HG02678 (cell line): ENCODE measurements at regions not wholly inside any gene's neighbourhood (a gene's known extent, or its start where the extent isn't known, plus 50 kb on each side); places are given as distances from the start of the nearest gene placed in this dataset.

Source experiments
- ATAC-seq: cut with Tn5 transposase; IDR thresholded peaks from one replicate; pipeline ENCODE4 v1.9.1; 2021; ENCODE audit warnings: mild to moderate bottlenecking, moderate library complexity; ENCODE audit not compliant: unreplicated experiment

DNA sequence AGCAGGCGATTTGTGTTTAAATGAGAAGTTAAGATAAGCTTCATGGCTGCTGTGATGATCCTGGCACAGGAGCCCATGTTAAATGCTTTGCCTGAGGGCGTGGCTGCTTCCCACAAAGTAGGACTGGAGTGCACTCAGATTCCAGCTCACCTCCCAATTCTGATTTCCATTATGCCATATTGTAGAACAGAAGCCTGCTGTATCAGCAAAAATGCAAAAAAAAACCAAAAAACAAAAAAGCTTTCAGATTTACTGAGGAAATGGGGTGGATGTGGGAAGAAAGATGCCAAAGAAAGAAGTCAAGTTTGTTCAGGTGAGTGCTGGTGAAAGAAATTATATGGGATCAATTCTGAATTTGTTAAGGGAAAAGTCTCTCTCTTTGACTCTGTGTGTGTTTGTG is 610.4 kb upstream of the NETO1 start:
- ATAC-seq, result no peak

DNA sequence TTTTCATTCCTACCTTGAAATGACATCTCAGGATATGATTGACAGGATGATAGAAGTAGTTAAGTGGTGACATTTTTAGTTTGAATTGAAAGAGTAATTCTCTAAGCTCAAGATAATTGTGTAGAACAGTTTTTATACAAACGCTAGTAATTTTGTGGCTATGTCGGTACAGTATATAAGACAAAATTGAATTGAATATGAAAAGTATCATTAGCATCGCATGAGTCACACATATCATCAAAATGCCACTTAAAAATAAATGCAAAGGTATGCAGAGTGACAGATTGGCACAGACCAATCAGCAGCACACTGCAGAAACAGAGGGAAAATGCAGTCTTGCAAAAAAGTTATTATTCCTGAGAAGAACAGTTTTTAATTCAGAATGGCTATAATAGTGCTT is 608.2 kb upstream of the NETO1 start:
- no peak for ATAC-seq

DNA sequence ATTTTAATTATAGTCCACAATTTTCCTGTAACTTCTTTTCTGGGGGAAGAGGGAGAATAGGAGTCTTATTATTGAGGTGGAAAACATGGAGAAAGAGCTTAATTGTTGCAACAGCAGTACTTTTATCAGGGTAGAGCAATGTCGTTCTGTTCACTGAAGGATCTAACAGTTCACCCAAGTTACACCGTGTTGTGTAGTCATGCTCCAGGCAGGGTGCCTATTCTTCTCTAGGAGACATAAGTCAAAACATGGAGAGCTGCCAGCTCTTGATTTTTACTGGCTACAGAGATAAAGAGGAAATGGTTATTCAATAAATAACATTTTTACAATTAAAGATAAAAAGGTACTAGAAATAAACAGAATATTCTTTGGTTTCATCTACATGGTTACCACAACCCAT is 594.3 kb upstream of the NETO1 start:
- no peak for ATAC-seq

DNA sequence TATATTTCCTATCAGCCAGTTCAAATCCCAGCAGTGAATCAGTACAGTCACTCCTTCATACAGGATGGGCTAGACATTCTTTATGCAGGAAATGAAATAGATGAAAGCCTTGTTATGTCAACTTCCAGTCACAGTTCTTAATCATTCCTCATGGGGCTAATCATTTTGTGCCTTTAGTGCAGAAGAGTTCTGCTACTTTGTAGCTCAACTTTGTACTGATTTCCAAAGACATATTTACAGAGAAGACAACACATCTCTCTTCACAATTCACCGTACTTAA is 593.9 kb upstream of the NETO1 start:
- ATAC-seq, result no peak

DNA sequence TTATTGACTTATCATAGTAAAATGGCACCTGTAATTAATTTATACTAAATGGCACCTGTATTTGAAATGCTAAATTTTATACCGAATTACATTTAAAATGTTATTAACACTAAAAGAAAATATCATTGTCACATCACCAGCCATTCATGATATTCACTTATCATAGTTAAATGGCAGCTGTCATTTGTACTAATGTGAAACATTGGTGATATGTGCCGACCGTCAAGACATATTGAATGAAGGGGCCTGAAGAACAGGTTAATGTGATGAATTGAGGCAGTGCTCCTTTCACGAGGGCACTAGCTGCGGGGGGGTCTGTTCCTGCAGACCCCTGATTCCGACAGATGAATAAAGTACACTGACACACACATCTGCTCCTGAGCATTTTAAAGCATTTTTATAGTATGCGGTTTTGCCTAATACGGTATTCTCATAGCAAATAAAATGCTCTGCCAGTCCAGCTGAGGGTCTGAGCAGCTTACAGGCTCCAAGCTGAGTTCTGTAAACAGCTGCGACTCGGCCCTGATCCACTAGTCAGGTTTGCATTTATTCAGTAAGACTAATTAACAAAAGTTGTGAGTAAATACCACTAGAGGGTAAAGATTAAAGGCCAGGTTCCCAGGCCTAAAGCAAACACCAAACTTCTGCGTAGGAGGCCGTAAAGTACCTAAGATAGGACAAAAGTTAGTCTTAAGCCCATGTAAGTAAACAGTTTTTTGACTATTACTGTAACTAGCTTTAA is 593.4 kb upstream of the NETO1 start:
- ATAC-seq, result no peak

DNA sequence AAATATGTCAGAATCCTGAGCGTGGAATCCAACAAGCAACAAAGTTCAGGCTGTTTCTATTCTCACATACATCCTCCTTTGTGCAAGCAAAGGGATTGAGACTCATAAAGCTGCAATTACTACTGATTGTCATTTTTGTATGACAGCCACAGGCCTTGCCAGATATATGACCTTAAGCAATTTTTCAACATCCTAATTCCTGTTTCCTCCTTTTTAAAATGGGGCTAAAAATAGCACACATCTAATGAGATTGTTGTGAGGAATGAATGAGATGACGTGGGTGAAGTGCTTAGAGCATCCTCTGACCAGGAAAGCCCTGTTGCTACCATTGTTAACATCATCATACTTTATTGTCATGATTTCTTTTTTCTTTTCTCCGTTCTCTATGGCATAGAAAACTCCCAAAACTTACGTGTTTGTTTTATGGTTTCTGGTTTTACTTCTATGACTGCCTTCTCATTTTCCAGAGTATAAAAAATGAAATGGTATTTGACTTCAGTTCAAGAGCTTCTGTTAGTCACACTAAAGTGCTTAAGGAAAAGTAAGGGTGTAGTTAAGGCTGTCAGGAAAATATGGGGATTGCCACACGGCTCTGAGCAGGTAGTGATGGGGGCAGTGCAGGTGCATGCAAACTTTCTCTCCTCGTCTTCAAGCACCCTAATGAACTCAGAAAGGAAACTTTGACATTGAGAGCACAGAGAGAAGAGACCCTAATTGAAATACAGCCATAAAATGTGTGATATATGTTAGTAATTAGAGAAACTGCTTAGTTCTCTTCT is 590.6 kb upstream of the NETO1 start:
- ATAC-seq, result no peak

DNA sequence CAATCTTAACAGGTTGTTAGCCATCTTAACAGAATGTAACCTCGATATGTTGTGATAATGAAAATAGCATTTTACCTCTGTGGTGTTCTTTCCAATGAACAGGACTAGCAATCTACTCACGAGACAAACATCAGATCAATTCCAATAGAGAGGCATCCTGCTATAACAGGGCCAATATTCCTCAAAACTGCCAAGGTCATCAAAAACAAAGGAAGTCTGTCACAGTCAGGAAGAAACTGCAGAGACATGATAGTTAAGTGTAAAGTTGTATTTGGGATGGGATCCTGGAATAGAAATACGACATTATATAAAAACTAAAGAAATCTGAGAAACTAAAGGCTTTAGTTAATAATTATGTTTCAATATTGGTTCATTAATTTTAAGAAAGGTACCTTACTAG is 588.9 kb upstream of the NETO1 start:
- ATAC-seq, result no peak

DNA sequence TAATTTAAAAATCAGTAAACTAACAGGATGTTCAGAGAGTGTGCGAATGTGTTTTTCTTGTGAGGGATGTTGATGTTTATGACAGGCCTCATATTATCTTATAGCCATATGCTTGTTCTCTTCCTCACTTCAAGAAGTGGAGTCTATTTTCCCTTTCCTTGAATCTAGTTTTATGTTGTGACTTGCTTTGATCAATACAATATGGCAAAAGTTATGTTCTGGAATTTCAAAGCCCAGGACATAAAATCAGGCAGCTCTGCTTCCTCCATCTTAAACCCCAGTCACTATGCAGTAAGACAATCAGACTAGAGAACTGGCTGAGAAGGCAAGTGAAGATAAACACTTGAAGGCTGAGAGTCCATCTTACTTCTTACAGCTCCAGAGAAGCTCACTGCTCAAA is 585.1 kb upstream of the NETO1 start:
- no peak for ATAC-seq

DNA sequence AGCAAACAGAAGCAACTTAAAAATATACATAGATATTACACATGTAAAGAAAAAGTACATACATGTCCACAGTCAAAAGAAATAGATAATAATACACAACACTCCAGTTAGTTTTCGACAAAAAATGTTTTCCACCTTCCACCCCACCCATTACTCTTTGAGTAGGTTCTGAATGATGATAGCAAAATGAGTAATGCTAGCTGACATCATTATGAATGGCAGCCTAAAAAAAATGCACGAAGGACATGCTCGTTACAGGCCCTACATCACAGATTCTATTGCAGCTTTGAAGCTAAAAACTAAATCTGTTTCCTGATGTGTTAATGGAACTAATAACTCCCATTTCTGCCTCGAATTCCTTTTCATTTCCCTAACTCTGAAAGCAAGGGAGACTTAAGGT is 578.7 kb upstream of the NETO1 start:
- ATAC-seq, result no peak

DNA sequence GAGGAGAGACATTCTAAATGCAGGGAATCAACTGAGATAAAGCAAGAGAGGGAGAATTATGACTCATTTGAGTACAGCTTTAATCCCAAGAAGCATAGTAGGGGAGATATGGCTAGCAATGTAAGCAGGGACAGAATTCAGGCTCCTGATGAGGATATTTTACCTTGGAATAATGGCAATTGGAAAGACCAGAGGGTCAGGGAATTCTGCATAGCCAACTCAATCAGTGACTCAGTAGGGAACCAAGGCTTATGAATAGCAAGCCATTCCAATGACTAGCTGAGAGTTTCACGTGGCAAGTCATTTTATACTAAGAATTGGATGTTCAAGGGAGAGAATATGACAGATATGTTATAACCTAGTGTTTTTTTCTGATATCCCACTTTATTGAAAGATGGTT is 563.8 kb upstream of the NETO1 start:
- ATAC-seq, result no peak

DNA sequence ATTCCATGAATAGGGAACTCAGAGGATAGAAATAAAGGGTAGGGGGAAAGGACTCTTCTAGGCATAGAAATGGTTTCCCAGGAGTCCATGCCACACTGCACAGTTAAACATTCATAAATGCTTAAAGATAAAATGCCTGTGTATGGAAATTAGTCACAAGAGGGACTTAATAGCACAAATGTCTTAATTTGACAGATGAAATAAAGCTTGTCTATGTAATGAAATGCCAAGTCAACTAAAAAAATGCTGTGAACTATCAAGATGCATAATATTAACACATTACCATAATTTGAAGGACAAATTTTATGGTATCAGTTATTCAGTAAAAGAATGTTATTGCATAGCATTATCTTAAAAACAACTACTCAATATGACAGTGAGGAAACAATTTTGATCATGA is 553.2 kb upstream of the NETO1 start:
- ATAC-seq, result no peak

DNA sequence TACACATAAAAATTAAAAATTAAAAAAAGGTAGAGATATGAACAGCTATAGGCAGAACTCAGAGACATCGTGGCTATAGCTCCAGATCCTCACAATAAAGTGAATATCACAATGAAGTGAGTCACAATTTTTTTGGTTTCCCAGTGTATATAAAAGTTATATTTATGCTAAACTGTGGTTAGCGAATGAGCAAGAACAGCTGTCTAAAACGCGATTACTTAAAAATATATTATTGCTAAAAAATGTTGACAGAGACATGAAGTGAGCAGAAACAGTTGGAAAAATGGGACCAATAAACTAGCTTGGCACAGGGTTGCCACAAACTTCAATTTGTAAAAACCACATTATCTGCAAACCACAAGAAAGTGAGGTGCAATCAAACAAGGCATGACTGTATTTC is 551.7 kb upstream of the NETO1 start:
- no peak for ATAC-seq

DNA sequence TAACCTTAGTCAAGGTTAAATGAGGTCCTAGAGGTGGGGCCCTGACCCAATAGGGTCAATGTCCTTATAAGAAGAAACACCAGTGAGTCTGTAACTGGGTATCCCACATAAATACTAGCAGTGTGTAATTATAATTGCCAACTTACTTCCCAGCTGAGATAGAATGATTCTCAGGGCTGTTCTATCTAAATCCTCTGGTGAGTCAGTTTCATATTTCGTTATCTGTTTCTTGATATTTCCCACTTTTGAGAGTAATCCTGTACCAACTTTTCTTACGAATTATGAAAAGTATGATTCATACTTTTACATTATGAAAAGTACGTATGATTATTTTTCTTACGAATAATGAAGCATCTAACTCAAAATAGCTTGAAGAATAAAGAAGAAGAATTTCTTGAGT is 546.8 kb upstream of the NETO1 start:
- no peak for ATAC-seq

DNA sequence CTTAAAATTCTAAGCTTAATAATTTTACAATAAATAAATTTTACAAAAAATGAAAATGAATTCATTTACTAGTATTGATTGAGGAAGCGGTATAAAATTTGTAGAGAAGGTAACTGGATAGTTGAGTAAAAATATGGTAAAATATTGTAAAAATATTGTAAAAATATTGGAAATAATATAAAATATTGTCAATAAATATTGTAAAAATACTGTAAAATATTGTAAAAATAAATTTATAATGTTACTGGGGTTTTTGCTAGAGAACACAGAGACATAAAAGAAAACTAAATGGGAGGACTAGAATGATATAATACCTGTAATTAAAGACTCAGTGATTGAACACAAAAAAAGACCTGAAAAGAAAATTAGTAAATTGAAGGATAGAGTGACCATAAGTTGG is 546.3 kb upstream of the NETO1 start:
- no peak for ATAC-seq

DNA sequence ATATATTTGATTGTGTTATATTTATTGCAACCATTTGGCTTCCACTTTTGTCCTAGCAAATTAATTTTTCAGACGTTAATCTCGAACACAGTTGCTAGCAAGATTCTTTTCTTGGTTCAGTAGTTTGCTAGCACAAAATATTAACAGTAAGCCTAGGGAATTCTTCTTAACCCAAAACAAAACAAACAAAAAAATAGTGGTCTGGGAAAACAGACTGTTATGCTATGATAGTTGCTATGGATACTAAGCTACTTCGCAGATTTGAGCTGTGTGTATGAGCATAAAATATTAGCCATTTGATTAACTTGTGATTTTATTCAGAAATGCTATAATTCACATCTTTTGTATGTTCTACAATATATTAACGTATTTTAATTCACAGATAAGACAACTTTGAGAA is 541.5 kb upstream of the NETO1 start:
- ATAC-seq, result no peak

DNA sequence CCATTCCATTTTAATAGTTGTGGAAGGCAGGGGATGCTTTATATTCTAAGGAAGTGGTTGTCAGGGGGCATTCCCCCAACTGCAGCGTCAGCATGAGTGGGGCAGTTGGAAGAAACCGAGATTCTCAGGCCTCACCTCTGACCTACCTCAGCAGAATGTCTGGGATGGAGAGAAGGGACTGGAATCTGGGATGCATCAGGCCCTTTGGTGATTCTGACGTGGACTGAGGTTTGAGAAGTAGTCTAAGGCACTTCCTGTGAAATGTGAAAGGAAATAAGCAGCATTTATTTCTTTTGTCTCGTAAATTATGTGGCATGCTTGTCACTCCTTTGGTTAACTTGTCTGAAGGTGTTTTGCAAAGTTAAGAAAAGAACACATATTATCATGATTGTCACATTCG is 540.7 kb upstream of the NETO1 start:
- no peak for ATAC-seq

DNA sequence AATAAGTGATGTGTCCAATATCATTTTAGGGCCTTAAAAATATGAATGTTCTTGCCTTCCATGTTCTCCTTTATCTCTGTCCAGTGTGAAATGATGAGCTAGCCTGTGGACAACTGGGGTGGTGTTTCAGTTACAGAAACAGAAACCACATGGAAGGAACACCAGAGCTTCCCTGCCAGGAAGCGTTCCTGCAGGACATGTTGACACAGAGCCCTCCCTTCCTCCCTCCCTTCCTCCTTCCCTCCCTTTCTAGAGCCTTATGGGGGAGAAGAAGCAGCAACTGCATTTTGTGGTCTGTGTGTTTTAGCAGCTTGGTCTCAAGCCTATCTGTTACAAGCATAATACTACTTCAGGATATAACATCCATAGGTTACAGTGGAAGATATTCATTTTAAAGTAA is 539.7 kb upstream of the NETO1 start:
- no peak for ATAC-seq

DNA sequence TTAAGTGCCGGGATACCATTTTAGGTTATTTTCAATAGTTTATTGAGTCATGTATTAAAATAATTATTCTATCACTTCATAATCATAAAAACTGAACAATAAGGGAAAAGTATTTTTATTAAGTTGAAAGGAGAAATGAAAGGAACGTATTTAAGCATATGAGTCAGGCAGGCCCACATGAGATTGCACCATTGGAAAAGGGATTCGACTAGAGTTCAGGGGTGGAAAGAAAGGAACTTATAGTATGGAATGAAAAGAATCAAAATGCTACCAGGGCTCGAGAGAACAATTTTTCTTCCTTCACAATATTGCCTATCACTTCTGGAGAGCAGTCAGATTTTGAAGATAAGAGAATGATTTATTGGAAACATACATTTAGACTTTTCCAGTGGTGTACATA is 516.5 kb upstream of the NETO1 start:
- no peak for ATAC-seq

DNA sequence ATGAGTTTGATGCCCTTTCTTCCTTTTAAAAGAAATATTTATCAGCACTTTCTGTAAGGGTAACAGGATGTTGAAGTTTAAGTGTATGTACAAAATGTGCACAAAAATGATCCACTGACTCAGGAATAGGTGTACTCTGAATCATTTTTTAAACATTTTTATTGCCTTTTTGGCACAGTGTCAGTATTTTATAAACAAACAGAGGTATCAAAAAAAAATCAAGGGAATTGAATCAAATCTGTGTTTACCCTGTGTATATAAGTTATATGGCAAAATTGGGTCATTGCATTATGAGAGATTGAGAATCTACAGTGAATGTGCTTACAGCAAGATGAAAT is 513.9 kb upstream of the NETO1 start:
- ATAC-seq, result no peak

DNA sequence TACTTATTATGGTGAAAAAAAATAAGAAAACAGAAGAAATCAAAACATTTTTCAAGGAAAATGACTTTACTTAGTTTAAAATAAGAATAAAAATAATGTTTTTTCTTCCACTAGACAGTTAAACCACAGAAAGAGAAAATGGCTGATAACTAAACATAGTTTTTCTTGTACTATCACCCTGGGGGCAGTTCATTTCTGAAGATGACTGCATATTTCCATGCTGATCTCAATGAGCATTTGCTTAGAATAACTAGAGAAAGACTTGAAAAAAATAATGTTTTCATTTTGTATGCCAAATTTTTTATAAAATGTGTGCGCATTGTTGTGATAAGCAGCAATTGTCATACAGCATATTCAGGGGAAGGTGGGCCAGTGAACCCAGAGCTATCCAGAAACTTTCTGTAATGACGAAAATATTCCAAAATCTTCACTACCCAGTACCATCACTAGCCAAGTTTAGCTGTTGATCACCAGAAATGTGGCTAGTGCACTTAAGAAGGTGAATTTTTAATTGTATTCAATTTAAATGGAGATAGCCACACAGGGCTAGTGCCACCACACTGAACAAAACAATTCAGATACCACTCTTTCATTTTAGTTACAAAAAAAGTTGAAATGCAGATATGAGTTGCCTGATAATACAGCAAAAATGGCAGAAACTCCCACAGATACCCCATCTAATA is 513.4 kb upstream of the NETO1 start:
- no peak for ATAC-seq

DNA sequence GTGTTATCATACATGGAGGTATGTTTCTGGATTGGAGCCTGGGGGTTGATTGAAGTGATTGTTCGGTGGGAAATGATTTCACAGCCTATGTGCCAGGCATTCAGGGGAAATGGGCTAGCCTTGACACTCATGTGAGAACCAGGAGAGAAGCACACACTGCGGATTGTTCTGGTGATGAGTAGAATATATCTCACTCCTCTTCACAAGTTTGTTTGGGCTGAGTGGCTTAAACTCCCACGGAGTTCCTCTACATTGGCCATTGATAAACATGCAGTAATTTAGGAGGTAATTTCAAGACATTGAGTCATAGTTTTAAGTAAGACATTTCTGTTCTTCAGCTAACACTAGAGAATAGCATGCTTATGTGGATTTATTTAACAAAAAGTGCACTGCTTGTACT is 498.9 kb upstream of the NETO1 start:
- no peak for ATAC-seq

DNA sequence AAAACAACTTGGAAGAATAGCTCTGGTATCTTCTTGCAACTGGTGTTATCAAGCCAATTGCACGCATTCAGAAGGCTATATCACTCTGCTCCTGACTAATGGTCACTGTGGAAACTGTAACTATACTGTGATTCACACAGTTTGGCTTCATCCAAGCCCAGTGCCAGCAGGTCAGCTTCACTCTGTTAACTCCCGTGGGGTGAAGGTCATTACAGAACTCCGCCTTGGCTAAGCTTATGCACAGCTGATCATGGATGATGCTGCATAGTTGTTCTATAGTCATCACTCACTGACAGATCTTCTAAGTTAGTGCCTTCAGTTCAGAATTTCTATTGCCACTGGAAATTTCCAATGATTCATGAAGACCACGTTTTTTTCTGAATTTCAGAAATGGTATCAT is 497.2 kb upstream of the NETO1 start:
- no peak for ATAC-seq

DNA sequence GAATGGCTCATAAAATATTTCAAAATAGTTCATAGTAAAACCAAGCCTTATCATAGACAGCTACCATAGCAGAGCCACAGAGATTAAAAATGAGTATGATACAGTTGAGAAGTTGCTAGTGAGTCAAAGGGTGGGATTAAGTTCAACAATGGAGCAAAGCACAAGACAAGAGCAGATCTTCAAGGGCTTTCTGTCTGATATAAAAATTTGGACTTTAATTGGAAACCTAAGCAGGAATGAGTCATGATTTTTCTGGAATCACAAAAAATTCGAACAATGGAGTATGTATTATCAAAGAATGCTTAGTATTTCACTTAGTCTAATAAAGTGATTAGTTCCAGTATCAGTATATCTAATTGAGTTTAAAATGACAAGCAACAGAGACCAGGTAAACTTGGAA is 487.3 kb upstream of the NETO1 start:
- ATAC-seq, result no peak
